SK-N-DZ (cell line): ENCODE measurements at regions not wholly inside any gene's neighbourhood (a gene's known extent, or its start where the extent isn't known, plus 50 kb on each side); places are given as distances from the start of the nearest gene placed in this dataset.

Experiments
- DNase-seq: peaks from one replicate; pipeline ENCODE4 v3.0.0-alpha.2; 2015; ENCODE audit warnings: low spot score
- small RNA-seq, 2 experiments: library from RNA; depleted of rRNA; stranded (forward); fragments of <200 nt; gene quantifications; one replicate each; pipeline ENCODE3, GENCODE V24; 2014

GRCh38 chr20:11853359-11853758 is 64.3 kb upstream of the BTBD3 start:
- DNase-seq = no peak

- no peak for DNase-seq
These were observed 56.2 kb upstream of the BTBD3 start for GRCh38 chr20:11861479-11861878.

- DNase-seq = no peak
These were observed 50.3 kb upstream of the BTBD3 start for GRCh38 chr20:11867291-11867919.

Small RNAs in the stretch of these regions (small RNA-seq; reads per million reads assigned to genes)
- gene AL080274.1 = 0 reads per million in 2 experiments
- gene RN7SKP111 = 0.05 to 1.1 reads per million in 2 experiments
